ENCODE measurements at regions not wholly inside any gene's neighbourhood (a gene's known extent, or its start where the extent isn't known, plus 50 kb on each side); places are given as distances from the start of the nearest gene placed in this dataset.

DNA sequence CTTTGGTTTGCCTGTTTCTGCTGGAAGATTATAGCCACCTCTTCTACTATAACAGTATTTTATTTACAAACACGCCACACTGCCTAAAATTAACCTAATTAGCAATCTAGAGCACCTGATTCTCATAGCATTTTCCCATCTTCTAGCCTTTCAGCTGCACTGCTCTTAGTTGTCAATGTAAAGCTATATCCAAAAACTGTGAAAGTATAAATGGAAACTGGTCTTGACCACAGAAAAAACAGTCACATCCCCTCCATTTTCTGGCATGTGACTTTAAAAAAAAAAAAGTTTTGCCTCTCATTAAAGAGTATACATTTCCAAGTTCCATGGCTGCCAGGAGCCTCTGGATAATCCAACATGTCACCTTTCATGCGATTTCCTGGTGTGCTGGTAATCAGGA is 287.8 kb downstream of the DTWD2 start:
- no peak for DNase-seq
- 36% methylated on average over 2 of the region's 2 CpGs for WGBS (ENCODE audit: insufficient coverage)
- no peak overlapping the region for H3K4me3 ChIP-seq (ENCODE audit: low read length)
- peaks cover 12% of the 10 kb centered on the region for H3K9me3 ChIP-seq (ENCODE audit: control insufficient read depth, insufficient read depth, low read length)
- Mint-ChIP-seq H3K27ac (no peak overlapping the region), H3K4me1 (no peaks in the 10 kb centered on the region), H3K36me3 (peaks cover 15% of the 10 kb centered on the region), H3K4me3 (no peak overlapping the region), H3K27me3 (ENCODE audit: low read depth in 2 of 2) (no peaks in the 10 kb centered on the region), H3K9me3 (peaks cover 6 to 8% of the 10 kb centered on the region in 2 donors)
- no peaks in the 10 kb centered on the region for H3K27me3 ChIP-seq (ENCODE audit: control insufficient read depth, insufficient read depth, low read length)
- ATAC-seq, result no peak
- intact Hi-C loops (cut with micrococcal nuclease), result no loop called here
- TF ChIP-seq, protein P1, sequence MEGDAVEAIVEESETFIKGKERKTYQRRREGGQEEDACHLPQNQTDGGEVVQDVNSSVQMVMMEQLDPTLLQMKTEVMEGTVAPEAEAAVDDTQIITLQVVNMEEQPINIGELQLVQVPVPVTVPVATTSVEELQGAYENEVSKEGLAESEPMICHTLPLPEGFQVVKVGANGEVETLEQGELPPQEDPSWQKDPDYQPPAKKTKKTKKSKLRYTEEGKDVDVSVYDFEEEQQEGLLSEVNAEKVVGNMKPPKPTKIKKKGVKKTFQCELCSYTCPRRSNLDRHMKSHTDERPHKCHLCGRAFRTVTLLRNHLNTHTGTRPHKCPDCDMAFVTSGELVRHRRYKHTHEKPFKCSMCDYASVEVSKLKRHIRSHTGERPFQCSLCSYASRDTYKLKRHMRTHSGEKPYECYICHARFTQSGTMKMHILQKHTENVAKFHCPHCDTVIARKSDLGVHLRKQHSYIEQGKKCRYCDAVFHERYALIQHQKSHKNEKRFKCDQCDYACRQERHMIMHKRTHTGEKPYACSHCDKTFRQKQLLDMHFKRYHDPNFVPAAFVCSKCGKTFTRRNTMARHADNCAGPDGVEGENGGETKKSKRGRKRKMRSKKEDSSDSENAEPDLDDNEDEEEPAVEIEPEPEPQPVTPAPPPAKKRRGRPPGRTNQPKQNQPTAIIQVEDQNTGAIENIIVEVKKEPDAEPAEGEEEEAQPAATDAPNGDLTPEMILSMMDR (IDR thresholded peaks at IDR 0.05), result no peak
- H3K27ac ChIP-seq (ENCODE audit: low read length), result no peak overlapping the region
- H3K36me3 ChIP-seq (ENCODE audit: control insufficient read depth, insufficient read depth, low read length), result no peaks in the 10 kb centered on the region
- no peaks in the 10 kb centered on the region for H3K4me1 ChIP-seq (ENCODE audit: control insufficient read depth, insufficient read depth, low read length)

DNA sequence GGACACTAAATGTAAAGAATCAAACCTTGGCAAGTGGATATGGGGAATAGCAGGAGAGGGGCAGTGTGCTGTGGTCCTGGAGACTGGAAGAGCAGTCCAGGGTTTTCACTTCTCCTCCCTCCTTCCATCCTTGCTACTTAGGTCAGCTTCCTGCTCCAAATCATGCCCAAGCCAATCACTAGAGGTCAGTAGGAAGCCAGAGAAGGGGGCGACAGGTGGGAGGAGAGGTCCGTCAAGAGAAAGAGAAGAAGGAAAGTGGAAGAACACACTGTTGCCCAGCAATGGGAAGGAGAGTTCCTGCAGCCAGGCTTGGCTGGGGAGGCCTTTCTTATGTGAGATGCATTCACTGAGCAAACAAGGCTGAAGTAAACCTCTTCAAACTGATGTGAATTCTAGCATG is 289.6 kb downstream of the DTWD2 start:
- Histone ChIP-seq H3K4me3 (ENCODE audit: low read length) (no peak overlapping the region), H3K4me1 (ENCODE audit: control insufficient read depth, insufficient read depth, low read length) (no peaks in the 10 kb centered on the region), H3K27me3 (ENCODE audit: control insufficient read depth, insufficient read depth, low read length) (no peaks in the 10 kb centered on the region), H3K9me3 (ENCODE audit: control insufficient read depth, insufficient read depth, low read length) (peaks cover 12% of the 10 kb centered on the region), H3K36me3 (ENCODE audit: control insufficient read depth, insufficient read depth, low read length) (no peaks in the 10 kb centered on the region), H3K27ac (ENCODE audit: low read length) (no peak overlapping the region)
- no peak overlapping the region for H3K4me3 Mint-ChIP-seq
- H3K27me3 Mint-ChIP-seq (ENCODE audit: low read depth in 2 of 2), result no peaks in the 10 kb centered on the region
- no peak overlapping the region for H3K27ac Mint-ChIP-seq
- no peaks in the 10 kb centered on the region for H3K4me1 Mint-ChIP-seq
- H3K36me3 Mint-ChIP-seq, result peaks cover 3% of the 10 kb centered on the region
- no peak for DNase-seq
- ATAC-seq, result no peak
- intact Hi-C loops (cut with micrococcal nuclease), result no loop called here
- TF ChIP-seq, protein P1 (IDR thresholded peaks at IDR 0.05), result no peak
- 21% methylated on average over 2 of the region's 2 CpGs for WGBS (ENCODE audit: insufficient coverage)
- peaks cover 3 to 5% of the 10 kb centered on the region in 2 donors for H3K9me3 Mint-ChIP-seq

DNA sequence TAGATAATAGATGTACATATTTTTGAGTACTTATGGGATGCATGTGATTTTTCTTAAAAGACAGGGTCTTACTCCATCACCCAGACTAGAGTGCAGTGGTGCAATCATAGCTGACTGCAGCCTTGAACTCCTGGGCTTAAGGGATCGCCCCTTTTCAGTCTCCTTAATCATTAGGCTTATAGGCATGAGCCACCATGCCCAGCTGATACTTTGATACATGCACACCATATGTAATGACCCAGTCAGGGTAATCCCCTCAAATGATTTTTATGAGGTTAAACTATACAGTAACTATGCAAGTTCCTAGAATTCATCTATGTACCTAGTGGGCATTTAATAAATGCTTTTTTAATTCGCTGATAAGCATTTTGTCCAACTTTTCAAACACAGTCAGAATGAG is 292.3 kb downstream of the DTWD2 start:
- no peak overlapping the region for H3K4me3 ChIP-seq (ENCODE audit: low read length)
- no peaks in the 10 kb centered on the region for H3K27me3 ChIP-seq (ENCODE audit: control insufficient read depth, insufficient read depth, low read length)
- intact Hi-C loops (cut with micrococcal nuclease), result no loop called here
- no peak overlapping the region for H3K27ac Mint-ChIP-seq
- no peaks in the 10 kb centered on the region for H3K4me1 ChIP-seq (ENCODE audit: control insufficient read depth, insufficient read depth, low read length)
- no peaks in the 10 kb centered on the region for H3K27me3 Mint-ChIP-seq (ENCODE audit: low read depth in 2 of 2)
- TF ChIP-seq, protein P1 (IDR thresholded peaks at IDR 0.05), result no peak
- WGBS (ENCODE audit: insufficient coverage), result 83% methylated on average over 2 of the region's 2 CpGs
- DNase-seq (no peak), ATAC-seq (no peak)
- no peak overlapping the region for H3K4me3 Mint-ChIP-seq
- peaks cover 0 to 3% of the 10 kb centered on the region in 2 donors for H3K9me3 Mint-ChIP-seq
- no peak overlapping the region for H3K27ac ChIP-seq (ENCODE audit: low read length)
- H3K9me3 ChIP-seq (ENCODE audit: control insufficient read depth, insufficient read depth, low read length), result peaks cover 5% of the 10 kb centered on the region
- H3K36me3 ChIP-seq (ENCODE audit: control insufficient read depth, insufficient read depth, low read length), result no peaks in the 10 kb centered on the region
- no peaks in the 10 kb centered on the region for H3K36me3 Mint-ChIP-seq
- no peaks in the 10 kb centered on the region for H3K4me1 Mint-ChIP-seq

DNA sequence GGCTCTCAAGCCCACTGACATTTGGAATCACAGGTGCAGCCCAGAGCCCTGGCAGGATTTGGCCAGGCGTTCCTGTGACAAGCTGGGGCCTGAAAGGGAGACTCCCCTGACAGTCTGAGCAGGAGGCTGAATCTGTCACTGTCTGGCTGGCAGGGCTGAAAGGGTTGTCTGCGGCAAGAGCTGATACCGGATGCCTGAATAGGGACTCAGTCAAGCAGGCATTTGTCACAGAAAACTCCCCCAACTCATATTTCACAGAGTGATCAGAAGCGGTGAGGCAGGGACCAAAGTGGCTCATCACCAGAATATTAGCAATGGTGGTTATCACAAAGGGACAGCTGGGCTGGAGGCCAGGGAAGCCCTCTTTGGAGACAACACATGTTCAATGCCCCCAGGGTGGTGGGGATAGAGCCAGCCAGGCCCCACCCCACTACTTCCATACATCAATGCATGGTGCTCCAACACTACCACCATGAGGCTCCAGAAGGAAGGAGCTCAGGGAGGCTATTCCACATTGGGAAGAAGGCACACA is 295.5 kb downstream of the DTWD2 start:
- ATAC-seq (no peak), DNase-seq (no peak)
- Mint-ChIP-seq H3K27ac (no peak overlapping the region), H3K4me1 (no peaks in the 10 kb centered on the region), H3K27me3 (ENCODE audit: low read depth in 2 of 2) (no peaks in the 10 kb centered on the region), H3K4me3 (no peak overlapping the region), H3K36me3 (no peaks in the 10 kb centered on the region), H3K9me3 (peaks cover 3 to 5% of the 10 kb centered on the region in 2 donors)
- intact Hi-C loops (cut with micrococcal nuclease), result no loop called here
- TF ChIP-seq, protein P1 (IDR thresholded peaks at IDR 0.05), result no peak
- 86% methylated on average over 4 of the region's 4 CpGs for WGBS (ENCODE audit: insufficient coverage)
- H3K9me3 ChIP-seq (ENCODE audit: control insufficient read depth, insufficient read depth, low read length), result no peaks in the 10 kb centered on the region
- H3K36me3 ChIP-seq (ENCODE audit: control insufficient read depth, insufficient read depth, low read length), result no peaks in the 10 kb centered on the region
- H3K27me3 ChIP-seq (ENCODE audit: control insufficient read depth, insufficient read depth, low read length), result no peaks in the 10 kb centered on the region
- no peak overlapping the region for H3K27ac ChIP-seq (ENCODE audit: low read length)
- no peaks in the 10 kb centered on the region for H3K4me1 ChIP-seq (ENCODE audit: control insufficient read depth, insufficient read depth, low read length)
- H3K4me3 ChIP-seq (ENCODE audit: low read length), result no peak overlapping the region
